PC-3 (cell line): ENCODE measurements at regions not wholly inside any gene's neighbourhood (a gene's known extent, or its start where the extent isn't known, plus 50 kb on each side); places are given as distances from the start of the nearest gene placed in this dataset.

ENCODE experiments used
- ATAC-seq: fragments of 200-7000 bp; cut with Tn5 transposase; 2 replicates; pipeline ENCODE4 v1.9.1; 2020; ENCODE audit warnings: mild to moderate bottlenecking, moderate library complexity
- BruUV-seq: library from RNA; stranded (reverse); fragments of 400-500 nt; replicated peaks from 2 replicates; lab custom pipeline; 2021; lab: Mats Ljungman, UMichigan
- CTCF ChIA-PET: fragments of 300-600 bp; sonication (Branson Sonifier 250); formaldehyde crosslinking; loops from one replicate; lab custom pipeline; 2022; ENCODE audit warnings: antibody characterized with exemption; lab: Charles Lee
- POLR2A ChIA-PET: fragments of 300-600 bp; sonication (Branson Sonifier 250); formaldehyde crosslinking; loops from one replicate; lab custom pipeline; 2022; ENCODE audit warnings: antibody characterized with exemption; ENCODE audit not compliant: unreplicated experiment; lab: Charles Lee
- DNase-seq: peaks from one replicate; pipeline ENCODE4 v3.0.0-alpha.2; 2015
- H2AFZ ChIP-seq: fragments of 300-600 bp; sonication (generic); 2 replicates; pipeline ENCODE4 v1.6.0; 2016; ENCODE audit warnings: antibody characterized with exemption, low read length
- H3F3A ChIP-seq: fragments of 300-600 bp; sonication (generic); one replicate; pipeline ENCODE4 v1.6.0; 2017; ENCODE audit warnings: antibody characterized with exemption, low read length, control low read depth, mild to moderate bottlenecking; ENCODE audit not compliant: unreplicated experiment
- H3K27ac ChIP-seq: fragments of 300-600 bp; sonication (generic); 2 replicates; pipeline ENCODE4 v1.5.1; 2016; ENCODE audit warnings: mild to moderate bottlenecking, low read length
- H3K27me3 ChIP-seq: fragments of 300-600 bp; sonication (generic); 2 replicates; pipeline ENCODE4 v1.6.1; 2016; ENCODE audit warnings: low read length, mixed read lengths
- H3K36me3 ChIP-seq: fragments of 300-600 bp; sonication (generic); 2 replicates; pipeline ENCODE4 v1.6.1; 2016; ENCODE audit warnings: low read depth, mixed run types, low read length, mixed read lengths
- H3K4me1 ChIP-seq: fragments of 300-600 bp; sonication (generic); 2 replicates; pipeline ENCODE4 v1.5.1; 2016; ENCODE audit warnings: low read length; ENCODE audit not compliant: insufficient read depth
- H3K4me2 ChIP-seq: fragments of 300-600 bp; sonication (generic); 2 replicates; pipeline ENCODE4 v1.6.0; 2016; ENCODE audit warnings: low read length
- H3K4me3 ChIP-seq: fragments of 300-600 bp; sonication (generic); 2 replicates; pipeline ENCODE4 v1.5.1; 2016; ENCODE audit warnings: mild to moderate bottlenecking, low read length, mixed read lengths
- H3K79me2 ChIP-seq: fragments of 300-600 bp; sonication (generic); 2 replicates; pipeline ENCODE4 v1.6.1; 2017; ENCODE audit warnings: low read length, mixed read lengths
- H3K9ac ChIP-seq: fragments of 300-600 bp; sonication (generic); 2 replicates; pipeline ENCODE4 v1.6.0; 2016; ENCODE audit warnings: mild to moderate bottlenecking, low read length
- H3K9me2 ChIP-seq: fragments of 300-600 bp; sonication (generic); replicated peaks from 2 replicates; pipeline ENCODE4 v1.6.1; 2016; ENCODE audit warnings: mixed run types, low read length, mixed read lengths
- H3K9me3 ChIP-seq: fragments of 300-600 bp; sonication (generic); 2 replicates; pipeline ENCODE4 v1.6.1; 2016; ENCODE audit warnings: low read length, mixed read lengths
- H4K20me1 ChIP-seq: fragments of 300-600 bp; sonication (generic); 2 replicates; pipeline ENCODE4 v1.6.1; 2016; ENCODE audit warnings: low read length, mixed read lengths
- CTCF ChIP-seq: fragments of 300-600 bp; sonication (generic); conservative IDR thresholded peaks from 2 replicates; pipeline ENCODE4 v1.5.1; 2017; ENCODE audit warnings: antibody characterized with exemption, low read depth, mild to moderate bottlenecking, low read length
- EZH2 ChIP-seq: fragments of 300-600 bp; sonication (generic); IDR thresholded peaks from one replicate; pipeline ENCODE4 v1.6.1; 2017; ENCODE audit warnings: antibody characterized with exemption, mild to moderate bottlenecking, low read length; ENCODE audit not compliant: unreplicated experiment
- EZH2phosphoT487 ChIP-seq: fragments of 300-600 bp; sonication (generic); IDR thresholded peaks from 2 replicates; pipeline ENCODE4 v1.6.1; 2018; ENCODE audit warnings: mild to moderate bottlenecking, antibody characterized with exemption, low read length, borderline replicate concordance
- intact Hi-C: fragments of 100-400 bp; cut with micrococcal nuclease; formaldehyde crosslinking; loops from 2 replicates; pipeline ENCODE4 v1.9.0; 2023

- H4K20me1 ChIP-seq = no peaks in the 10 kb centered on the region
- no peaks in the 10 kb centered on the region for H3K9me3 ChIP-seq
- BruUV-seq = no TSS peak
- DNase-seq = no peak
- H3K4me1 ChIP-seq = no peaks in the 10 kb centered on the region
- H3K27me3 ChIP-seq = no peaks in the 10 kb centered on the region
- H3K27ac ChIP-seq = no peak overlapping the region
- no peaks in the 10 kb centered on the region for H3K9me2 ChIP-seq
- CTCF ChIA-PET = no interaction called here
- no peak for TF ChIP-seq EZH2
- TF ChIP-seq EZH2phosphoT487 = no peak
- TF ChIP-seq CTCF = no peak
- no peak for ATAC-seq
- H3K4me3 ChIP-seq = no peak overlapping the region
- intact Hi-C loops = no loop called here
- POLR2A ChIA-PET = no interaction called here
- H3K9ac ChIP-seq = no peak overlapping the region
- H3F3A ChIP-seq = no peaks in the 10 kb centered on the region
- no peaks in the 10 kb centered on the region for H3K36me3 ChIP-seq
- no peaks in the 10 kb centered on the region for H3K79me2 ChIP-seq
- no peak overlapping the region for H2AFZ ChIP-seq
- H3K4me2 ChIP-seq = no peak overlapping the region
These were observed 220.4 kb downstream of the SDHAF3 start for GRCh38 chr7:97337849-97338248.

DNA sequence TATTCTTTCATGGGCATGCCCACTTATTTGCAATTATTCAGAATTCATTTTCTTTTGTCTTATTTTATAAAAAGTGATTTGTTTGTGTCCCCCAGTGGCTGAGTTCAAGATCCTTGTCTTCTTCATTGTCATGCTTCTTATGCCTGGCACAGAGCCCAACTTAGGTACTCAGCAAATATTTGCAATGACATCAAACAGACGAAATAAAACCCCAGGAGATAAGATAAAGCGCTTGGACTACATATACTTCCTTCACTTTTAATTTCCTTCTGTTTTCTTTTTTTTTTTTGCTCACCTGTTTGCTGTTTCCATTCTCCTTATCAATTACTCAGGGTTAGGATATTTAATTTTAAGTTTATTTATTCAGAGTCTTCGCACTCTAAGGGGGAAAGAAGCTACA is 225.0 kb downstream of the SDHAF3 start:
- Histone ChIP-seq H2AFZ (no peak overlapping the region), H3K4me1 (no peaks in the 10 kb centered on the region), H4K20me1 (no peaks in the 10 kb centered on the region), H3K4me2 (no peak overlapping the region), H3K27me3 (no peaks in the 10 kb centered on the region), H3K9me2 (no peaks in the 10 kb centered on the region), H3K9me3 (no peaks in the 10 kb centered on the region), H3K27ac (no peak overlapping the region), H3K4me3 (no peak overlapping the region), H3K79me2 (no peaks in the 10 kb centered on the region), H3F3A (no peaks in the 10 kb centered on the region), H3K9ac (no peak overlapping the region), H3K36me3 (no peaks in the 10 kb centered on the region)
- ChIA-PET CTCF (no interaction called here), POLR2A (no interaction called here)
- intact Hi-C loops = no loop called here
- ATAC-seq (no peak), DNase-seq (no peak)
- no TSS peak for BruUV-seq
- TF ChIP-seq EZH2phosphoT487 (no peak), EZH2 (no peak), CTCF (no peak)

GRCh38 chr7:97346349-97346748 is 228.9 kb downstream of the SDHAF3 start:
- intact Hi-C loops = no loop called here
- Histone ChIP-seq H3K9ac (no peak overlapping the region), H3K4me2 (no peak overlapping the region), H3K27ac (no peak overlapping the region), H3K36me3 (no peaks in the 10 kb centered on the region), H3K27me3 (no peaks in the 10 kb centered on the region), H3K79me2 (no peaks in the 10 kb centered on the region), H3K4me1 (no peaks in the 10 kb centered on the region), H2AFZ (no peak overlapping the region), H4K20me1 (no peaks in the 10 kb centered on the region), H3K9me3 (no peaks in the 10 kb centered on the region), H3F3A (no peaks in the 10 kb centered on the region), H3K4me3 (no peak overlapping the region), H3K9me2 (no peaks in the 10 kb centered on the region)
- DNase-seq (no peak), ATAC-seq (no peak)
- ChIA-PET POLR2A (no interaction called here), CTCF (no interaction called here)
- TF ChIP-seq EZH2phosphoT487 (no peak), EZH2 (no peak), CTCF (no peak)
- no TSS peak for BruUV-seq
